Hepatocyte (in vitro differentiated cells): ENCODE measurements at regions not wholly inside any gene's neighbourhood (a gene's known extent, or its start where the extent isn't known, plus 50 kb on each side); places are given as distances from the start of the nearest gene placed in this dataset.

ENCODE experiments used
- EZH2 ChIP-seq: fragments of 200-600 bp; sonication (generic); IDR thresholded peaks from 2 replicates; pipeline ENCODE4 v1.6.1; 2016; ENCODE audit warnings: antibody characterized with exemption, mild to moderate bottlenecking, borderline replicate concordance
- TF ChIP-seq, protein P1 (sequence below): fragments of 200-600 bp; sonication (generic); IDR thresholded peaks from 2 replicates; pipeline ENCODE4 v1.5.1; 2016; ENCODE audit warnings: antibody characterized with exemption, mild to moderate bottlenecking; ENCODE audit not compliant: poor library complexity

GRCh38 chr6:18845896-18846295 is 458.7 kb downstream of the RNF144B start:
- TF ChIP-seq, protein P1, sequence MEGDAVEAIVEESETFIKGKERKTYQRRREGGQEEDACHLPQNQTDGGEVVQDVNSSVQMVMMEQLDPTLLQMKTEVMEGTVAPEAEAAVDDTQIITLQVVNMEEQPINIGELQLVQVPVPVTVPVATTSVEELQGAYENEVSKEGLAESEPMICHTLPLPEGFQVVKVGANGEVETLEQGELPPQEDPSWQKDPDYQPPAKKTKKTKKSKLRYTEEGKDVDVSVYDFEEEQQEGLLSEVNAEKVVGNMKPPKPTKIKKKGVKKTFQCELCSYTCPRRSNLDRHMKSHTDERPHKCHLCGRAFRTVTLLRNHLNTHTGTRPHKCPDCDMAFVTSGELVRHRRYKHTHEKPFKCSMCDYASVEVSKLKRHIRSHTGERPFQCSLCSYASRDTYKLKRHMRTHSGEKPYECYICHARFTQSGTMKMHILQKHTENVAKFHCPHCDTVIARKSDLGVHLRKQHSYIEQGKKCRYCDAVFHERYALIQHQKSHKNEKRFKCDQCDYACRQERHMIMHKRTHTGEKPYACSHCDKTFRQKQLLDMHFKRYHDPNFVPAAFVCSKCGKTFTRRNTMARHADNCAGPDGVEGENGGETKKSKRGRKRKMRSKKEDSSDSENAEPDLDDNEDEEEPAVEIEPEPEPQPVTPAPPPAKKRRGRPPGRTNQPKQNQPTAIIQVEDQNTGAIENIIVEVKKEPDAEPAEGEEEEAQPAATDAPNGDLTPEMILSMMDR: no peak
- TF ChIP-seq EZH2: no peak
